ENCODE measurements at regions not wholly inside any gene's neighbourhood (a gene's known extent, or its start where the extent isn't known, plus 50 kb on each side); places are given as distances from the start of the nearest gene placed in this dataset.

DNA sequence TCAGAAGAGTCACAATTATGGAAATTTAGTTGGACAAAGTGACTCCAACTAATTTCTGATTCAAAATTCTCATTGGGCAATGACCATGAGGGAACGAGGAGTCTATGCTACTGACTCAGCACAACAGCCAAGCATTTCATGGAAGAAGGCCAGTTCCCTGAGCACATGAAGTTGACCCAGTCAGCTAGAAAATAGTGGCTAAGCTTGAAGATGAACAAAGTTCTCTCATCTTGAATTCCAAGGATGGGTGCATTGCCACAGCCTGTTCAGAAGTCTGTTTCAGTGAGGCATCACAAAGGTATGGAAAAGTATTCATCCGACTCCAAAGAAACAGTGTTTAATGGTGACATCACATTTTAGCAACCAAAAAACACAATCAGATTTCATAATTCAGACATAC is 676.9 kb downstream of the HACE1 start:
- DNase-seq = no peak

DNA sequence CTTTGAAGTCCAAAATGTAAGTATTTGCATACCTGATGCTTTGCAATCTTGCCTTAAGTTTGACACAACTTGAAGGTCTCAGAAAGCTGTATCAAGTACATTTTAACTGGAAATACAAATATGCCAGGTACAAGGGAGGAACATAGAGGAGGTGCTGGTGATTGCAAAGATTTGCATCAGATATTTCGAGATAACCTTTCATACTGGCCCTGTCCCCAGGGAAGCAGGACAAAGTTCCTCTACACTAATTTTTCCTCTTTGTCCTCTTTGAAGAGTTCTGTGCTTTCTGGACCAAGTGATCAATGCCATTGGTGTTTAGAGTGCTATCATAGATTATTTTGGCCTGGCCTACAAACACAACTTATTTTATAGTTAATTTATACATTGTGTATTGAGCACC is 686.1 kb downstream of the HACE1 start:
- DNase-seq = no peak

DNA sequence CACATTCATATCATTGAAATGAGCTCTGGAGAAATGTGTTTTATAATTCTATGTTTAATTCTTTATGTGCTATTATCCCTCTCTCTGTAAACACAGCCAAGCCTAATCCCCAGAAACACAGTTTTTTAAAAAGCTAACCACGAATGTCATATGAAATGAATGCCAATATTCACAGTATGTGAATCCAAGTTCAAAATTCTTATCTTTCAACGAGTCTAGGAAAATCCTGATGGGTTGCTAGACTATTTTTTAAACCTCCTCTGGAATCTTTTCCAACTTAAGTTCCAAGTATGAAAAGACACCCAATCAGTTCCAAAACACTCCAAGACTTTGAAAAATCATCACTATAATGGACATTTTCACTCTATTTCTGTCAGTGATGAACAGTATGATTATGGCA is 689.3 kb downstream of the HACE1 start:
- no peak for DNase-seq

DNA sequence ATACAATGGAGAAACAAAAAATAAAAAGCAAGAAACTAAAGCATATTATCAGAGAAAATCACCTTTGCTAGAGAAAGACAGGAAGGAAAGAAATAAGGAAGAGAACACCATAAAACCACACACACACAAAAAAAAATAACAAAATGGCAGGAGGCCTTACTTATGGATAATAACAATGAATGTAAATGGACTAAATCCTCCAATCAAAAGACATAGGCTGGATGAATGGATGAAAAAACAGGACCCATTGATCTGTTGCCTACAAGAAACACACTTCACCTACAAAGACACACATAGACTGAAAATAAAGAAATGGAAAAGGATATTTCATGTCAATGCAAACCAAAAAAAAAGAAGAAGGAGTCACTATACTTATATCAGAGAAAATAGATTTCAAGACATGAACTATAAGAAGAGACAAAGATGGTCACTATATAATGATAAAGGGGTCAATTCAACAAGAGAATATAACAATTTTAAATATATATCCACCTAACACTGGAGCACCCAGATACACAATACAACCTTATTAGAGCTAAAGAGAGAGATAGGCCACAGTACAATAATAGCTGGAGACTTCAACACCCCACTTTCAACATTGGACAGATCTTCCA is 693.6 kb downstream of the HACE1 start:
- DNase-seq = no peak

DNA sequence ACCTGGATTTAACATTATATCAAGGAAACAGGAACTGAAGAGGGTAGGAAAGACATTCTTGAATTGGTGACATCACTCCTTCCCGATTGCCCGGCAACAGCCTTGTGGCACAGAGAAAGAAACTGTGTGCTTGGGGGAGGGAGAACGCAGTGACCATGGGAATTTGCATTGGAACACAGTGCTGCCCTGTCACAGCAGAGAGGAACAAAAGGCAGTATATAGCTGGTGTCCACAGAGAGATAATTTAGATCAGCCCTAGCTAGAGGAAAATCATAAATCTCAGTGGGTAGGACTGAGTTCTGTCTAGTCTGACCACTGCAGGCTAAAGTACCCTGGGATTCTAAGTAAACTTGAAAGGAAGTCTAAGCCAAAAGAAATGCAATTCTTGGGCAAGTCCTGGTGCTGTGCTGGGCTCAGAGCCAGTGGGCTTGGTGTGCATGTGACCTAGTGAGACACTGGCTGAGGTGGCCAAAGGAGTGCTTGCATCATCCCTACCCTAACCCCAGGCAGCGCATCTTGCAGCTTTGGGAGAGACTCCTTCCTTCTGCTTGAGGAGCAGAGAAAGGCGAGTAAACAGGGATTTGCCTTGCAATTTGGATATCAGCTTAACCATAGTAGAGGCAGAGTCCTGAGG is 697.6 kb downstream of the HACE1 start:
- DNase-seq = no peak

DNA sequence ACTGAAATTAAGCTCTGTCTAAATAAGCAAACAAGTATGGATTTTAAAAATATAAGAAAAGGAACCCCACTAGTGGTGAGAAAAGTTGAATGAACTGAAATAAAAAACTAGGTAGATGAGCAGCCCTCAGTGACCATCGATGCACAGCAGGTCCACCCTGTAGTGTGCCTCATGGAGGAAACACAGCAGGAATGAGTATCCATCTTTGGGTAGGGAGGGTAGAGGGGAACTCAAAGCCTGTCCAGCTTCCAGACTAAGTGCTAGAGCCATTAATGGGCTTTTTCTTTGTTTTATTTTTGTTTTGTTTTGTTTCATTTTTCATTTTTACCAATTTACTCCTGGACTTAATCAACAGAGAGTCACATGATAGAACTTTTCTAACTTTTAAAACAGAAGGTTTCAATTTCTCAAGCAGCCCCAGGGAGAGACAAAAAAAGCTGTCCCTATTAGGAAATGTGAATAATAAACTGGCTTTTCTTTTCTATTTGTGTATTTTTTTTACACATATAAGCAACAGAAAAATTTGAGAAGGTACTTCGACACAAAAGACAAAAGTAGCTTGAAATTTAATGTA is 700.6 kb downstream of the HACE1 start:
- DNase-seq = no peak

DNA sequence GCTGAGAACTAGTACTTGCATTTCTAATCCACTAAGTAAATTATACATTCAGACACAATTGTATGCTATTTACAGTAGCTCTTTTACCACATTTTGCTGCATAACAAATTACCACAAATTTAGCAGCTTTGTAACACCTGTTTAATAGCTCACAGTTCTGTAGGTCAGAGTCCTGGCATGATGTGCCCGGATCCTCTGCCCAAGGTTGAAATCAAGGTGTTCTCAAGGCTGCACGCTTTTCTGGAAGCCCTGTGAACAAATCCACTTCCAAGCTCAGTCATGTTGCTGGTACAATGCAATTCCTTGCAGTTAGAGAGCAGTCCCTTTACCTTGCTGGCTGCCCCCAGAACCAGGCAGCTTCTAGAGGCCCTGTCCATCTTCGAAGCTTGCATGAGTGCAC is 716.0 kb downstream of the HACE1 start:
- no peak for DNase-seq

DNA sequence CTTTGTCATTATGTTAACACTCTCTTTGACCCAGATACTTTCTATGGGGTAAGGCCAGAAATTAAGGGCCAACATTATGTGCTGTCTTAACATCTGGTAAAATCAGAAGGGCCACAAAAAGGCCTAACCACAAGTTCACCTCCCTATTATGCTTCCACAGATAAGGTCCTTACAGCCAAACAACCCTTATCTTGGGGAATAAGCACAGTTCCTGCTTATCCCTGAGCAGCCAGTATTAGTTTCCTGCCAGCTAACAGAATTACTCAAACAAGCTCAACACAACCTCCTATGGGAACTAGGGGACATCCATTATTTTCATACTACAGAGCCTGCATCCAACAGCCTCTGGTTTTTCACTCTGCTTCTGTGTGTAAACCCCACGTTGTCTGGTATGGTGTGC is 724.8 kb downstream of the HACE1 start:
- no peak for DNase-seq

DNA sequence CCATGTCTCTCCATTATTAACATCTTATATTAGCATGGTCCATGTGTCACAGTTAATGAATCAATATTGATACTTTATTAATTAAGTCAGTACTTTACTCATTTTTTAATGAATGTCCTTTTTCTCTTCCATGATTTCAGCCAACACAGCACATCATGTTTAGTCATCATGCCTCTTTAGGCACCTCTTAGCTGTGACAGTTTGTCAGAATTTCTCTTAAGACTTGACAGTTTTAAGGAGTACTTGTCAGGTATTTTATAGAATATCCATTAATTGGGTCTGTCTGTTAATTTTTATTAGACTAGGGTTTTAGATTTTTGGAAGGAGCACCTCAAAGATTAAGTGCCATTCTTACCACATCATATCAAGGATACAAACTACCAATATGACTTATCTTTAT is 729.4 kb downstream of the HACE1 start:
- DNase-seq = no peak

DNA sequence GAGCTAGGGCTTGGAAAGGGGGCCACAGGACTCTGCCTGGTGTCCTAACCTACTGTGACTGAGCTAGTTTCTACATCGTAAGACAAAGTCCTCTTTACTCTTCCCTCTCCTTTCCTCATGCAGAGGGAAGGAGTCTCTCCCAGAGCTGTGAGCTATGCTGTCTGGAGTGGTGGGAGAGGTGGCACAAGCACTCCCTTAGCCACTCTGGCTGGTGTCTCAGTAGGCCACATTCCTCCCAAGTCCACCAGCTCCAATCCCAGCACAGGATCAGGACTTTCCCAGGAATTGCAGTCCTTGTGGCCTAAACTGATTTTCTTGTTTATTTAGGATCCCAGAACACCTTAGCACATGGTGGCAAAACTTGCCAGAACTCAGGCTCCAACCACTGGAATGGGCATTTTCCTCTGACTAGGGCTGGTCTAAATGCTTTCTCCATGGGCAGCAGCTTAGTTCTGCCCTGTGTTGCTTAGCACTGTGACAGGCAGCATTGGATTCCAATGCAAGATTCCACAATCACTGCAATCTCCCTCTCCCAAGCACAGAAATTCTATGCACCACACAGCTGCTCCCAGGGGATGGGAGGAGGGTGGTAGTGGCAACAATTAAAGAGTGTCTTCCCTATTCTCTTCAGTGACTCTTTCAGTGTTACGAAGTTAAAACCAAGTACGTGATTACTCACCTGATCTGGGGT is 733.3 kb downstream of the HACE1 start:
- no peak for DNase-seq

DNA sequence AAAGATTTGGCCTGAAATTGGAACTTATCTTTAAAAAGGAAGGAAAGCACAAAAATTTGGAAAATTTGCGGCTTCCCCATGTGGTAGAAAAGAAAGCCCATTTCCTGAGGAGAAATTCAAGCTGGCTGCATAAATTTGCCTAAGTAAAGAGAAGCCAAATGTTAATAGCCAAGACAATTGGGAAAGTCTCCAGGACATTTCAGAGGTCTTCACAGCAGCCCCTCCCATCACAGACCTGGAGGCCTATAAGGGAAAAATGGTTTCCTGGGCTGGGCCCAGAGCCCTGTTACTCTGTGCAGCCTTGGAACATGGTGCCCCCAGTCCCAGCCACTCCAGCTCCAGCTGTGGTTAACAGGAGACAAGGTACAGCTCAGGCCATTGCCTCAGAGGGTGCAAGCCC is 736.5 kb downstream of the HACE1 start:
- DNase-seq = no peak

DNA sequence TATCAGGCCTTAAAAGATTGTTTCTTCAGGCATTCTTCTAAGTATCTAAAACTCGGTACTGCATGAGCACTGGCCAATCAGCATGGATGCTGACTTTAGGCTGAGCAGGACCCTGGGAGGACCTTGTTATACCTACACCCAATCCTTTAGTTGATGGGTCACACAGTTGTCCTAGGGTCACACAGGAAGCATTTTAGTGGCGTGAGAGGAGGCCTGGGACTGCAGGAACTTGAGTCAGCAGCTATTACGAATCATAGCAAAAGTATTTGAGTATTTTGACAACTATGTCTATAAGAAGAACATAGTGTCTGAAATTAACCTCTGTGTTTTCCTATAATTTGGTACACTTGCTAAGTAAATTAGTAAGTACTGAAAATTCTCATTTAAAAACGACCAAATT is 741.4 kb downstream of the HACE1 start:
- no peak for DNase-seq

DNA sequence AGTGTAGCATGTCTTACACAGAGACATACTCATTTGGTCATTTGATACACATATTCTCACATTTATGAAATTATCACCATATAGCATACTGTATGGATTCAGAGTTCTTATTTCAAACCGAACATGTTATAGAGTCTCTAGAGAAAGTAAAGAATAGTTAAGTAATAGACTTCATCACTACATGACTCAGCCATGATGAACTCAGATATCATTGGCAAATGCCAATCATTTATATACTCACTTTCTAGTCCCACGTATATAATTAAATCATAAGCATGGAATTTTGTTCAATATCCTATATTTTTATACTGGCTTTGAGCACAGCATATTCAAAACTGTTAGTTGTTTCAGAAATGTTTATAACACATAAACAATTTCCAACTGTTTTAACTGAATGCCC is 749.9 kb downstream of the HACE1 start:
- no peak for DNase-seq

DNA sequence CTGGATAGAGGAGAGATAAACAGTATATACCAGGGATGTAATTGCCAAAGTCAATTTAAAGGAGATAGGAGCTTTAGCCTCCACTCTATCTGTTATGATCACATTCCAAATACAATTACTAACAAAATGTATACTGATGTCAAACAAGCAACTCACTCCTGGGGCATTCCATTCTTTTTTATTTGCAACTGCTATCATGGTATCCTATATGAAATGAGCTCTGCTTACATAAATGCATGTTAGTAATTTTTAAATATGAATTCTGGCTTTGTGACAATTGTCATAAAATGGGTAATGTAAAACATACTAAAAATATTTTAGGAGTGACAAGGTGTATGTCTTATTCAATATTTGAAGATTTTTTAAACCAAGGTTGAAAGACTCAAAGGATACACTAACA is 751.1 kb downstream of the HACE1 start:
- DNase-seq = no peak

DNA sequence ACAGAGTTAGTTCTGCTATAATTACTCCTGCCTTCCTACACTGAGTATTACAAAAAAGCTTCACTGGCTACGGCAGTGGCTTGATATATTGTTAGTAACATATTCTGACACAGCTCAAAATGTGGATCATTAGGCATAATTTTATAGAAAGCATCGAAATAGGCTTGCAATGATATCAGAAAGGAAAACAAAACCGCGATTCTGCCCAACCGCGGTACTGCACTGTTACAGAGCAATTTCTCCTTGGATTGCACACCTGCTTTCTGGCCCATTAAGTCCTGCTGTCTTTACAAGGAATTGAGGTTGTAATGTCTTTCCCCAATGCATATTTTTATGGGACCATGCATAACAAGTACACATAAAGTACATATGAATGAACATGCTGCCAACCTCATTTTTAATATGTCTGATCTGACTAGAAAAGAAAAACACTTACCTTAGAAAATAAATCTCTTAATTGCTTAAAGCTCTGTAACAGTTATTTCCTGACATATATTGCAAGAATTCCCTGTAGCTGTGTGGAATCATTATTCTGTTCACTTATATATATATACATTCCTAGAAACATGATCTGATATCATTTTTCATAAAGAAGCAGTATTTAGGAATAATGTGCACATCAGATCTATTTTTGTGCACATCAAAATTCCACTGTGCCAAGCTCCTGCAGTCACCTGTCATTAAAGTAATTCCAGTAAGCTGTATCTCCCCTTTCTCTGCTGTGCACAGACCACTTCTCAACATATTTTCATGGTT is 763.9 kb downstream of the HACE1 start:
- DNase-seq = no peak

DNA sequence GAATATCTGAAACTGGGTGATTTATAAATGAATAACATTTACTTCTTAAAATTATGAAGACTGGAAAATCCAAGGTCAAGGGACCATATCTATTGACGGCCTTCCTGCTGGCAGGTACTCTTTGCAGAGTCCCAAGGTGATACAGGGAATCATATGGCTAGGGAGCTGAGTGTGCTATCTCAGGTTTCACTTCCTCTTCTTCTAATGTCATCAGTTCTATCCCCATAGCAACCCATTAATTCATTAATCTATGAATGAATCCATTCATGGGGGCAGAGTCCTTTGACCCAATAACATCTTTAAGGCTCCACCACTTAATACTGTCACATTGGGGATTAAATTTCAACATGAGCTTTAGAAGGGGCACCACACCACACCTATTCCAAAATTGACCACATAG is 772.0 kb downstream of the HACE1 start:
- no peak for DNase-seq

DNA sequence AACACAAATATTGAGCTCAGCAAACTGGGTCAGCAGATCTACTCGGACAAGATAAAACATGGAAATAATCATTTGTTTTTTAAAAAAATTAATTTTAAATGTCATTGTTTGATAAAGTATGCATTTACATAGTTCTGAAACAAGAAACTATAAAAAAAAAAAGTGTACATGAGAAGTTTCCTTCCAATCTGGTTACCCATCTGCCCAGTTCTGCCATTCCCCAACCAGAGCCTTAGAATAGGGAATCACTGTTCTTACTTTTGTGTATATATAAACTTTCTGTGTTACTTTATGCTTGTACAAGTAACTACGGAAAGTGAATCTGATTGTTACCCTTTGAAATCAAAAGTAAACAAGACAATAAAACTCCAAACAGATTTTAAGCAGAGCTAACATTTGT is 791.4 kb downstream of the HACE1 start:
- no peak for DNase-seq

DNA sequence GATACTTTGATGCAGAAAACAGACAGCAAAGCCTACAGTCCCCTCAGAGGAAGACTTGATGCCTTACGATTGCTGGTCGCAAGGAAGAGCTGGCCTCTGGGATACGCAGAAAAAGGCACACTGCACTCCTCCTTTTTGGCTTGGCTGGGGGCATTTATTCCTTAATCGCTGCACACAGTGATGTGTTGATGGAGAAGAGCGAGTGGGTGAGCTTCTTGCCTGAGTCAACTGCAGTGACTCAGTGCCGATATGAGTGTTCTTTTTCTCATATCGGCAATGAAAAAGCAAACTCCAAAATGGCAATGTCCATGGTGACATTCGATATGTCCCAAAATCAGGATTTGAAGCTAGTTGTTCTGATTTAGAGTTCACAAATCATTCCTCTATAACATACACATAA is 794.8 kb downstream of the HACE1 start:
- no peak for DNase-seq

DNA sequence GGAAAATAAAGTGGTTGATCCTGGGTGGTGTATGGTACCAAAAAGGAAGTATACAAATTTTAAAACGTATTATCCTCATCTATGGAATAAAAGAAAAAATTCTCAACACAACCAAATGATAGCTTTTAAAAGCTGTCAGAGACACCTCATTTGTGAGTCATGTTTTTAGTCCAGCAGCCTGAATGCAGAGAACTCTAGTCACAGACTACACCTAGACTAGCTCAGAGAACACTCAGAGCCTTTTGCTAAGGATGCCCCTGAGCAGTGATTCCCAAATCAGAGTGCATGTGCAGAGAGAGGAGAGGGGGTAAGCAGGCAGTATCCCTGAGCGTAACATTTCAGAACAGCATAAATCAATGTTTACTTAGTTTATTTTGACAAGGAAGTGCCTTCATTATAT is 809.3 kb downstream of the HACE1 start:
- no peak for DNase-seq

DNA sequence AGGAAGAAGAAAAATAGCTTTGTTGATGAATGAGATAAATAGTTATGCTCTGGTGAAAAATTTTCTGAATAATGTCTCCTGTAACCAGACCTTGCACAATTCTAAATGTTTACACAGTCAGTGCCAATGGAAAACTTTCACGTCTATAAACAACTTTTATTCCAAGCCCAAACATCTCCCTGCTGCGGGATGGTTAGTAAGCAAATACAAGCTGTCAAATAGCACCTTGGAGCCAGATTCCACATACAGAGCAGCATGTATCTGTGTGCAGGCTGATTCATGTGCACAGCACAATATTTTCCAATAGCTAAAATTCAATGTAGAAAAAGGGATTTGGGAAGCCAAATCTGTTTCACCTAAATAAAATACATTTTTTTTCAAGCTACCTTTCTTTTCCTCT is 813.3 kb downstream of the HACE1 start:
- DNase-seq = no peak

DNA sequence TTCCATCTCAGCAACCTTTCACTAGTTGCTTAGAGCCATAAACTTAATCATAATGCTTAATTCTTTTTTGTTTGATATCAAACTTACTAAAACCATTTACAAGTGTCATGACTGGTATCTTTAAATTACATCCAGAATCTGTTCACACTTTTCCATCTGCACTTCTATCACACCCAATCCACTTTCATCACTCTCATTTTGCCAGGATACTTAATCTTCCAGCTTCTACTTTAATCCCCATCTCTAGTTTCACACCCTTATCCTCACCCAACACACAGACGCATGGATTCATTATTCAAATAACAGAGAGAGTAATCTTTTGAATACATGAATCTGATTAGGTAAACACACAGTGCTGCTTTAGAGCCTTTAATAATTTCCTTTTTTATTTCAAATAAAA is 828.4 kb downstream of the HACE1 start:
- DNase-seq = no peak

DNA sequence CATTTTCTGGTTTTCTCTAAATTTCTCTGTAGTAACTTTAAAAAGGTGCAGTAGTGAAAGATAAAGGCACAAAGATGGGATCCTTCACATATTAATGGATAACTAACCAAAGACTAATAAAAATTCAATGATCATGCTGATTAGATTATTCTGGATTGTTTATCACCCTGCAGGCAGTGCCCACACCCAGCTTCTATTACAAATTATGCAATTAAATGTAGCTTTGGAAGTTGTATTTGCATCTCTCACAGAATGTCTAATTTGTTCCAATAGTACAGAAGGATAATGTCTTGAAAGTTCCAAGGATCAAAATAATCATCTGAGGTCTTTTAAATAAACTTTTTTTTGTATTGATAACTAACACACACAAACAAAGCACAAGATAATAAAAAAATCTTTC is 837.6 kb downstream of the HACE1 start:
- no peak for DNase-seq

DNA sequence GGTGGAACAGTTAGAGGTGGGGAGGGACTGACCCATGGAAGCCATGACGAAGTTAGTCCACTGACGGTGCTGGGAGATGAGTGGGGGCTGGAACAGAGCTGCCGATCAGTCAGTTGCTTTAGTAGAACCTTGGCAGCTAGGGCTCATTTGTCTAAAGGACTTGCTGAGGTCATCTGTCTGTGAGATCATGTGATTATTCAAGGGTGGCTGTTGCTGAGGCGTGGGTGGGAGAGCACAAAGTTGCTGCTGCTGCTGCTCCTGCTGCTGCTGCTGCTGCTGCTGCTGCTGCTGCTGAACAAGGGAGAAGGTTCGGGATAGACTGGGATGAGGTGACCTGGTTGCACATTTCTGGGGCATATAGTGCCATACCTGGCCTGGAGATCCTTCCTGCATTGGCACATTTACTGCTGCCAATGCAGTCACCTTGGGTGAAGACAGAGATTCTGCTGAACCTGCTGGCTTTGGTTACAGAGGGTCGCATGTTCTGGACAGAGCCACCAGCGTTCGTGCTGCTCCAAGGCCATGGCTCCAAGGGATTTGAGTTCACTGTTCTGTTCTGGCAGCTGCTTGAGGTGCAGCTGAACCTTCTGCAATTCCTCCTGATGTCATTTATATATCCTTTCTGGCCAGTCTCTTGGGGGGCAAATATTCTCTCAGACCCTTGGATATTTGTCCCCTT is 840.5 kb downstream of the HACE1 start:
- DNase-seq = no peak

All from stimulated activated CD4-positive, alpha-beta T cell treated with anti-CD3 and anti-CD28 coated beads, Interleukin-15, amount 100 ng/mL, for 24 hours (primary cell).